Vagina (tissue), 2 donors: ENCODE measurements at regions not wholly inside any gene's neighbourhood (a gene's known extent, or its start where the extent isn't known, plus 50 kb on each side); places are given as distances from the start of the nearest gene placed in this dataset.

Experiments used
- DNase-seq, 2 donors: peaks; one replicate each; pipeline ENCODE4 v3.0.0-alpha.2; 2017; ENCODE audit errors: extremely low spot score in 2 of 2
- H3K27ac ChIP-seq: fragments of 200-600 bp; sonication (generic); one replicate; pipeline ENCODE4 v1.5.1; 2019
- H3K27me3 ChIP-seq: fragments of 200-600 bp; sonication (generic); one replicate; pipeline ENCODE4 v1.5.1; 2019
- H3K36me3 ChIP-seq, 2 donors: fragments of 200-600 bp; sonication (generic); one replicate each; pipeline ENCODE4 v1.5.1; 2017 to 2019
- H3K4me1 ChIP-seq: fragments of 200-600 bp; sonication (generic); one replicate; pipeline ENCODE4 v1.5.1; 2019
- H3K4me3 ChIP-seq, 2 donors: fragments of 200-600 bp; sonication (generic); 1 replicate in 1 of 2; 2 replicates in 1 of 2; pipeline ENCODE4 v1.5.1; 2016 to 2019
- H3K9me3 ChIP-seq: fragments of 200-600 bp; sonication (generic); one replicate; pipeline ENCODE4 v1.5.1; 2019
- POLR2A ChIP-seq, 2 donors: fragments of 450-650 bp; IDR thresholded peaks; one replicate each; pipeline ENCODE4 v1.6.1; 2017; ENCODE audit warnings: antibody characterized with exemption in 2 of 2, mild to moderate bottlenecking in 2 of 2, moderate library complexity in 2 of 2
- POLR2AphosphoS5 ChIP-seq, 2 donors: sonication (generic); formaldehyde crosslinking; IDR thresholded peaks; one replicate each; pipeline ENCODE4 v1.9.0; 2017; ENCODE audit warnings: antibody characterized with exemption in 2 of 2, mild to moderate bottlenecking in 2 of 2, low read depth in 1 of 2; ENCODE audit not compliant: insufficient read depth in 1 of 2
- intact Hi-C: fragments of 100-400 bp; cut with DNase I; formaldehyde crosslinking; loops from one replicate; pipeline ENCODE4 v1.15.1; 2023
- TF ChIP-seq, protein P1 (sequence below), 3 experiments: fragments of 450-650 bp in 2 of 3; fragments of 200-600 bp in 1 of 3; sonication (generic) in 1 of 3; IDR thresholded peaks; one replicate each; pipeline ENCODE4 v1.5.1; 2017 to 2019; ENCODE audit warnings: antibody characterized with exemption in 3 of 3, mild to moderate bottlenecking in 2 of 3, moderate library complexity in 2 of 3

DNA sequence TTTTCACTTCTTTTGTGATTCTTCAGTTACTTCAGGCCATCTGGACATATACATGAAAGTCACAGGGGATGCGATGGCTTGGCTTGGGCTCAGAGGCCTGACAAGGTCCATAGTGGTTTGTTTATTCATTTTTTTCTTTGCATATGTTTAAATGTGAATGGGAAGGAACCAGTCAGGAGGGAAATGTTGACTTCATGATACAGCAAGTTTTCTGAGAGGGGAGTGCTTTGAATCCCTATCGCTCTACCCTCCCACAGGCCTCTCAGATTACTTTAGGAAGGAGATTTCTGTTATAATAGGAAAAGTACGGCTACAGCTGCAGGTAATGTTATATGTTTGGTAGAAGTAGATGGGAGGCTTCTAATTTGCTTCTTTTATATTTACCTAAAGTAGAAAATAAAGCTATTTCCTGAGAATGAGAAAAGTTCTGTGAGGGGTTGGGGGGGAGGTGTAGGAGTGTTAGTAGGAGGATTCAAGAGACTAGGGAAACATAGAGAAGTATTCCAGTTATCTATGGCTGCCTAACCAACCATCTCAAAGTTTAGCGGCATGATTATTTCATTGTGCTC is 322.9 kb downstream of the RAPGEF2 start:
- Histone ChIP-seq H3K36me3 (no peaks in the 10 kb centered on the region), H3K27ac (no peak overlapping the region), H3K4me3 (no peak overlapping the region), H3K4me1 (no peaks in the 10 kb centered on the region), H3K27me3 (no peaks in the 10 kb centered on the region), H3K9me3 (no peaks in the 10 kb centered on the region)
- TF ChIP-seq POLR2A (IDR thresholded peaks at IDR 0.05) (no peak), POLR2AphosphoS5 (IDR thresholded peaks at IDR 0.05; ENCODE audit: insufficient read depth in 1 of 2, low read depth in 1 of 2) (no peak)
- TF ChIP-seq, protein P1, sequence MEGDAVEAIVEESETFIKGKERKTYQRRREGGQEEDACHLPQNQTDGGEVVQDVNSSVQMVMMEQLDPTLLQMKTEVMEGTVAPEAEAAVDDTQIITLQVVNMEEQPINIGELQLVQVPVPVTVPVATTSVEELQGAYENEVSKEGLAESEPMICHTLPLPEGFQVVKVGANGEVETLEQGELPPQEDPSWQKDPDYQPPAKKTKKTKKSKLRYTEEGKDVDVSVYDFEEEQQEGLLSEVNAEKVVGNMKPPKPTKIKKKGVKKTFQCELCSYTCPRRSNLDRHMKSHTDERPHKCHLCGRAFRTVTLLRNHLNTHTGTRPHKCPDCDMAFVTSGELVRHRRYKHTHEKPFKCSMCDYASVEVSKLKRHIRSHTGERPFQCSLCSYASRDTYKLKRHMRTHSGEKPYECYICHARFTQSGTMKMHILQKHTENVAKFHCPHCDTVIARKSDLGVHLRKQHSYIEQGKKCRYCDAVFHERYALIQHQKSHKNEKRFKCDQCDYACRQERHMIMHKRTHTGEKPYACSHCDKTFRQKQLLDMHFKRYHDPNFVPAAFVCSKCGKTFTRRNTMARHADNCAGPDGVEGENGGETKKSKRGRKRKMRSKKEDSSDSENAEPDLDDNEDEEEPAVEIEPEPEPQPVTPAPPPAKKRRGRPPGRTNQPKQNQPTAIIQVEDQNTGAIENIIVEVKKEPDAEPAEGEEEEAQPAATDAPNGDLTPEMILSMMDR (IDR thresholded peaks at IDR 0.05) = no peak
- intact Hi-C loops = no loop called here
- no peak for DNase-seq

DNA sequence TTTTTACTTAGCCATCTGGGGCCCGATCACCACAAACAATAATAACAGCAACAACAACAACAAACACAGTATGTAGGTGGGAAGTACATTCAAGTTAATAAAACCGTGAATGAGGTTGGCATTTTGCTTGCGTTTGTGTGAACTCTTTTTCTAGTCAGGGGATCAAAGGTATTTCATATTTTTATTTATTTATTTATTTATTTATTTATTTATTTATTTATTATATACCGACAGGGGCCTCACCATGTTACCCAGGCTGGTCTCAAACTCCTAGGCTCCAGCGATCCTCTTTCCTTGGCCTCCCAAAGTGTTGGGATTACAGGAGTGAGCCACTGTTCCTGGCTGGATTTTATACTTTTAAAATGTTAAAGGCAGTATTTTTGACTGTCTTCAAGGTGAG is 325.4 kb downstream of the RAPGEF2 start:
- TF ChIP-seq POLR2AphosphoS5 (IDR thresholded peaks at IDR 0.05; ENCODE audit: insufficient read depth in 1 of 2, low read depth in 1 of 2) (no peak), POLR2A (IDR thresholded peaks at IDR 0.05) (no peak)
- TF ChIP-seq, protein P1 (IDR thresholded peaks at IDR 0.05) = no peak
- Histone ChIP-seq H3K4me3 (no peak overlapping the region), H3K27ac (no peak overlapping the region), H3K36me3 (no peaks in the 10 kb centered on the region), H3K27me3 (no peaks in the 10 kb centered on the region), H3K4me1 (no peaks in the 10 kb centered on the region), H3K9me3 (no peaks in the 10 kb centered on the region)
- intact Hi-C loops = no loop called here
- DNase-seq = no peak

DNA sequence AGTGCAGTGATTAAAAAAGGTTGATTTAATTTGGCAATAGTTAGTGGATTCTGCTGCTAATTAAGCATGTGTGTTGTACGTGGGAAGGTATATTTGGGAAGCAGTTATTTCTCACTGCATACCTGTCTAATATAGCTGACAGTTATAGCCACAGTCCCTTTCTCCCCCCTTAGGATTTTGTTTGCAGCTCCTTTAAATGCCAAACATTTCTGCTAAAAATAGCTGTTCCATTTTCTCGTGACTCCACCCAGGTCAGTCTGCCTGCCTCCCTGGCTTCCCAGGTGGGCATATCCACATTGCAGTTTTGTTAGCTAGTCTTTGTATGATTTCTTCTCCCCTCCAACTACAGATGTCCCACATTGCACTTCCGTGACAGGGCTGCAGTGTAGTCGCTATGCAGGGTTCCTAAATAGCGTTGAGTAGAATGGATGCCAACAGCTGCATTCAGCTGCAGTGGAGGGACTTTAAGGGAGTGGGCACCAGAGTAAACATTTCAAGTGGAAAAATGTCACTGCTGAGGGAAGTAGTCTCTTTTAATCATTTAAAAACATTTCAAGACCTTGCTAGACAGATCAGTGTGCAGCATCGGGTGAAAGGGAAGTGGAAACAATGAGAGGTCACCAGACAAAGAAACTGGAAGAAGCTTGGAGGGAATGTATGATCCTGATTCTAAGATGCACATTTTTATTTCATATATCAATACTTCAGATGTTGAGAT is 326.3 kb downstream of the RAPGEF2 start:
- no peaks in the 10 kb centered on the region for H3K9me3 ChIP-seq
- TF ChIP-seq, protein P1 (IDR thresholded peaks at IDR 0.05) = no peak
- TF ChIP-seq POLR2AphosphoS5 (IDR thresholded peaks at IDR 0.05; ENCODE audit: insufficient read depth in 1 of 2, low read depth in 1 of 2) (no peak), POLR2A (IDR thresholded peaks at IDR 0.05) (no peak)
- no peak for DNase-seq
- H3K4me1 ChIP-seq = no peaks in the 10 kb centered on the region
- H3K27ac ChIP-seq = no peak overlapping the region
- no peaks in the 10 kb centered on the region for H3K27me3 ChIP-seq
- intact Hi-C loops = no loop called here
- no peaks in the 10 kb centered on the region for H3K36me3 ChIP-seq
- no peak overlapping the region for H3K4me3 ChIP-seq

DNA sequence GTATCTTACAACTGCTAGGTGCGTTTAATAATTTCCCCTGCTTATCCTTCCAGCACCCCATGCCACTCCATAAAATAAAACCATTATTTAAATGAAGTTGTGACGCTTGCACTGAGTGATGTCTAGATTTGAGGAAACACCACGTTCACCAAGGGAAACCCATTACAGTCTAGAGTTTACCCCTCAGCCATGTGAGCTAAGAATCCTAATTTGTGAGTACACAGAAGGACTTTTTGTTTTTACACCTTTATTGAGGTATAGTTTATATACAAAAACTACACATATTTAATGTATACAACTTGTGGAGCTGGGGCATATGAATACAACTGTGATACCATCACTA is 326.8 kb downstream of the RAPGEF2 start:
- no peaks in the 10 kb centered on the region for H3K27me3 ChIP-seq
- no peaks in the 10 kb centered on the region for H3K9me3 ChIP-seq
- H3K4me3 ChIP-seq = no peak overlapping the region
- DNase-seq = no peak
- H3K36me3 ChIP-seq = no peaks in the 10 kb centered on the region
- TF ChIP-seq, protein P1 (IDR thresholded peaks at IDR 0.05) = no peak
- TF ChIP-seq POLR2A (IDR thresholded peaks at IDR 0.05) (no peak), POLR2AphosphoS5 (IDR thresholded peaks at IDR 0.05; ENCODE audit: insufficient read depth in 1 of 2, low read depth in 1 of 2) (no peak)
- intact Hi-C loops = loop anchor here (5.0 kb wide), 1 partner anchor 1578 kb away; no protein-coding TSS in a partner anchor
- H3K27ac ChIP-seq = no peak overlapping the region
- no peaks in the 10 kb centered on the region for H3K4me1 ChIP-seq

DNA sequence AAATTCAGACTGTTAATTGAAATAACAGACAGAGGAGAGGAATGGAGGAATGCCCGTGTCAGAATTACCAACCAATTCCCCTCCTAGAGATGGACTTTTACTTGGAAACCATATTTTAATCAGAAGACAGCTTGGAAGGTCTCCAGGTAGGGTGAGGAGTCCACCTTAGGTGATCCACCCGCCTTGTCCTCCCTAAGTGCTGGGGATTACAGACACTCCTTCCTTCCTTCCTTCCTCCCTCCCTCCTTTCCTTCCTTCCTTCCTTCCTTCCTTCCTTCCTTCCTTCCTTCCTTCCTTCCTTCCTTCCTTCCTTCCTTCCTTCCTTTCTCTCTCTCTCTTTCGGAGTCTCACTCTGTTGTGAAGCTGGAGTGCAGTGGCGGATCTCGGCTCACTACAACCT is 328.0 kb downstream of the RAPGEF2 start:
- no peak for DNase-seq
- TF ChIP-seq, protein P1 (IDR thresholded peaks at IDR 0.05) = no peak
- no peak for TF ChIP-seq POLR2A (IDR thresholded peaks at IDR 0.05)
- no peak for TF ChIP-seq POLR2AphosphoS5 (IDR thresholded peaks at IDR 0.05; ENCODE audit: insufficient read depth in 1 of 2, low read depth in 1 of 2)
- no peak overlapping the region for H3K4me3 ChIP-seq
- no peaks in the 10 kb centered on the region for H3K4me1 ChIP-seq
- intact Hi-C loops = loop anchor here (5.0 kb wide), 1 partner anchor 1576 kb away; no protein-coding TSS in a partner anchor
- no peaks in the 10 kb centered on the region for H3K9me3 ChIP-seq
- no peaks in the 10 kb centered on the region for H3K36me3 ChIP-seq
- no peak overlapping the region for H3K27ac ChIP-seq
- H3K27me3 ChIP-seq = no peaks in the 10 kb centered on the region
